HG03457 (cell line): ENCODE measurements at regions not wholly inside any gene's neighbourhood (a gene's known extent, or its start where the extent isn't known, plus 50 kb on each side); places are given as distances from the start of the nearest gene placed in this dataset.

Source experiments
- ATAC-seq: cut with Tn5 transposase; IDR thresholded peaks from one replicate; pipeline ENCODE4 v1.9.1; 2021; ENCODE audit warnings: moderate number of reproducible peaks; ENCODE audit not compliant: unreplicated experiment

- no peak for ATAC-seq
Observed at GRCh38 chr13:24104723-24105122, 55.8 kb upstream of the SPATA13 start.

- ATAC-seq: no peak
Observed at GRCh38 chr13:24106429-24106828, 54.1 kb upstream of the SPATA13 start.

GRCh38 chr13:24107955-24108614 is 52.4 kb upstream of the SPATA13 start:
- no peak for ATAC-seq

- no peak for ATAC-seq
Observed at GRCh38 chr13:24108615-24108965, 51.9 kb upstream of the SPATA13 start.

GRCh38 chr13:24110011-24110410 is 50.5 kb upstream of the SPATA13 start:
- ATAC-seq: no peak
